Stomach smooth muscle (tissue), 2 donors: ENCODE measurements at regions not wholly inside any gene's neighbourhood (a gene's known extent, or its start where the extent isn't known, plus 50 kb on each side); places are given as distances from the start of the nearest gene placed in this dataset.

Source experiments
- H3K27ac ChIP-seq: one replicate; pipeline ENCODE4 v1.7.0; 2013; ENCODE audit warnings: mild to moderate bottlenecking, low read length, inconsistent platforms
- H3K27me3 ChIP-seq, 2 donors: one replicate each; pipeline ENCODE4 v1.7.0; 2013; ENCODE audit warnings: low read length in 2 of 2; ENCODE audit not compliant: insufficient read depth in 2 of 2, control insufficient read depth in 1 of 2
- H3K36me3 ChIP-seq, 2 donors: one replicate each; pipeline ENCODE4 v1.7.0; 2013; ENCODE audit warnings: low read length in 2 of 2; ENCODE audit not compliant: control insufficient read depth in 2 of 2, insufficient read depth in 2 of 2
- H3K4me1 ChIP-seq: one replicate; pipeline ENCODE4 v1.7.0; 2013; ENCODE audit warnings: low read length; ENCODE audit not compliant: control insufficient read depth, insufficient read depth
- H3K4me3 ChIP-seq, 2 donors: one replicate each; pipeline ENCODE4 v1.7.0; 2013; ENCODE audit warnings: low read length in 2 of 2
- H3K9ac ChIP-seq, 2 donors: one replicate each; pipeline ENCODE4 v1.7.0; 2013; ENCODE audit warnings: low read length in 2 of 2, mild to moderate bottlenecking in 1 of 2
- H3K9me3 ChIP-seq, 2 donors: one replicate each; pipeline ENCODE4 v1.7.0; 2013; ENCODE audit warnings: low read length in 2 of 2; ENCODE audit not compliant: control insufficient read depth in 2 of 2
- donor health status: healthy.
- donor health status: Pancreatic carcinoma.

GRCh38 chr5:101942321-101942882, 353.7 kb downstream of the SLCO4C1 start:
- Histone ChIP-seq H3K4me3 (no peak overlapping the region), H3K9me3 (no peaks in the 10 kb centered on the region), H3K9ac (no peak overlapping the region), H3K36me3 (no peaks in the 10 kb centered on the region), H3K27me3 (no peaks in the 10 kb centered on the region), H3K27ac (no peak overlapping the region), H3K4me1 (no peaks in the 10 kb centered on the region)

- no peaks in the 10 kb centered on the region for H3K27me3 ChIP-seq
- no peak overlapping the region for H3K27ac ChIP-seq
- no peak overlapping the region for H3K4me3 ChIP-seq
- no peak overlapping the region for H3K9ac ChIP-seq
- H3K9me3 ChIP-seq: no peaks in the 10 kb centered on the region
- H3K36me3 ChIP-seq: no peaks in the 10 kb centered on the region
- no peaks in the 10 kb centered on the region for H3K4me1 ChIP-seq
Observed at GRCh38 chr5:101937041-101937440, 359.0 kb downstream of the SLCO4C1 start.

DNA sequence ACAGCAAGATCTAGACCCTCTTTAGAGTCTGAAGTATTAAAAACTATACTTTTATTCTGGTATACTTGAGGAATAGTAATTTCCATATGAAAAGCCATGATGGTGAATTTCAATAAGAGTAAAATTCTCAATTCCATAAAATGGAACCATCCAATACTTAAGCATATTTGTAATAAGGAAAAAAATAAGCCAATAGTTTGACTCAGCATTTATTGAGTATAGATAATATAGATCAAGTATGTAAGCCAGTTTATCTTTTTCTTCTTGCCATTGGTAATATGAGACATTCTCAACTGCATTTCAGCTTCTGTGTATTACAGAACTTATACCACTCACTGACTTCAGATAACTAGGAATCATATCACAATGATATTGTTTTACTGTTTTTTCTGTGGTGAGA, 361.0 kb downstream of the SLCO4C1 start:
- H3K4me3 ChIP-seq: no peak overlapping the region
- no peak overlapping the region for H3K27ac ChIP-seq
- no peaks in the 10 kb centered on the region for H3K36me3 ChIP-seq
- H3K27me3 ChIP-seq: no peaks in the 10 kb centered on the region
- H3K9me3 ChIP-seq: no peaks in the 10 kb centered on the region
- no peak overlapping the region for H3K9ac ChIP-seq
- no peaks in the 10 kb centered on the region for H3K4me1 ChIP-seq

- H3K9me3 ChIP-seq: no peaks in the 10 kb centered on the region
- H3K36me3 ChIP-seq: no peaks in the 10 kb centered on the region
- no peak overlapping the region for H3K27ac ChIP-seq
- no peaks in the 10 kb centered on the region for H3K27me3 ChIP-seq
- no peak overlapping the region for H3K4me3 ChIP-seq
- no peaks in the 10 kb centered on the region for H3K4me1 ChIP-seq
- no peak overlapping the region for H3K9ac ChIP-seq
Observed at GRCh38 chr5:101932599-101932998, 363.5 kb downstream of the SLCO4C1 start.

GRCh38 chr5:101929628-101930027, 366.5 kb downstream of the SLCO4C1 start:
- Histone ChIP-seq H3K4me3 (no peak overlapping the region), H3K27me3 (no peaks in the 10 kb centered on the region), H3K27ac (no peak overlapping the region), H3K9me3 (no peaks in the 10 kb centered on the region), H3K36me3 (no peaks in the 10 kb centered on the region), H3K4me1 (no peaks in the 10 kb centered on the region), H3K9ac (no peak overlapping the region)

- Histone ChIP-seq H3K27me3 (no peaks in the 10 kb centered on the region), H3K4me3 (no peak overlapping the region), H3K4me1 (no peaks in the 10 kb centered on the region), H3K9ac (no peak overlapping the region), H3K36me3 (no peaks in the 10 kb centered on the region), H3K27ac (no peak overlapping the region), H3K9me3 (no peaks in the 10 kb centered on the region)
Observed at GRCh38 chr5:101917166-101917565, 378.9 kb downstream of the SLCO4C1 start.

GRCh38 chr5:101915554-101915953, 380.5 kb downstream of the SLCO4C1 start:
- H3K9me3 ChIP-seq: no peaks in the 10 kb centered on the region
- H3K36me3 ChIP-seq: no peaks in the 10 kb centered on the region
- no peaks in the 10 kb centered on the region for H3K4me1 ChIP-seq
- H3K27ac ChIP-seq: no peak overlapping the region
- H3K4me3 ChIP-seq: no peak overlapping the region
- no peaks in the 10 kb centered on the region for H3K27me3 ChIP-seq
- no peak overlapping the region for H3K9ac ChIP-seq

DNA sequence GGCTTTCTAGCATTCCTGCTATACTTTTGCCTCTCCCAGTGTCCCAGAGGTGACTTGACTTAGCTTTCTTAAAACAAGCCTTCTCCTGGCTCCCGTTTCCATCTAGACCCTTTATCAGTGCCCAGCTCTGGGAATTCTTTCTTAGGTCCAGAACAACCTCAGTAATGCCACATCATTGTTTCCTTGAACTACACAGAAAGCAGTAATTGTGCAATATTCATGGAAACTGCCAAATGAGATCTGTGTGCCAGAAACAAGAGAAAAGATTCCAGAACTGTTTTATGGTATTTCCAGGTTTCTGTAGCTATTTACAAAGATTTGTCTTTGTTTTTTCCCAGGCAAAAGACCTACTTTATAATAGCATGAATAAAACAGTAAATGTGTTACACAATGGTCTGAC, 391.3 kb downstream of the SLCO4C1 start:
- Histone ChIP-seq H3K4me1 (no peaks in the 10 kb centered on the region), H3K27ac (no peak overlapping the region), H3K4me3 (no peak overlapping the region), H3K9ac (no peak overlapping the region), H3K9me3 (no peaks in the 10 kb centered on the region), H3K27me3 (no peaks in the 10 kb centered on the region), H3K36me3 (no peaks in the 10 kb centered on the region)

DNA sequence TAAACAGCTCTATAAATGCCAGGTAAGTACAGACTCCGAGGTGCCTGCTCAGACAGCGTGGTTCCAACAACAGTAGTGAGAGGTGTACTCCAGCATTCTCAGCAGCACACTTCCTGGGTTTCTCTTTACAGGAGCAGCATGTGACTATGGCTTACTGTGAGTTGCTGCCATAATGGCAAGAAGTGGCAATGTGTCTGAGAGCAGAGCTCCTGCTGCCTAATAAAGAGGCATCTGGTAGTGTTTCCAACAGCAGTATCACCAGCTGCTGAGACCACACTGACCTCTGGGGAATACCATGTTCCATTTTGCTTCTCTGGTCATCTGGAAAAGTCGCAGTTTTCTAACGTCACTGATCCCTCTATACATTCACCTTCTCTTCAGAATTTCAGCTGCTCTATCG, 398.2 kb downstream of the SLCO4C1 start:
- H3K4me1 ChIP-seq: no peaks in the 10 kb centered on the region
- no peak overlapping the region for H3K27ac ChIP-seq
- H3K4me3 ChIP-seq: no peak overlapping the region
- H3K9me3 ChIP-seq: no peaks in the 10 kb centered on the region
- H3K36me3 ChIP-seq: no peaks in the 10 kb centered on the region
- no peak overlapping the region for H3K9ac ChIP-seq
- no peaks in the 10 kb centered on the region for H3K27me3 ChIP-seq

DNA sequence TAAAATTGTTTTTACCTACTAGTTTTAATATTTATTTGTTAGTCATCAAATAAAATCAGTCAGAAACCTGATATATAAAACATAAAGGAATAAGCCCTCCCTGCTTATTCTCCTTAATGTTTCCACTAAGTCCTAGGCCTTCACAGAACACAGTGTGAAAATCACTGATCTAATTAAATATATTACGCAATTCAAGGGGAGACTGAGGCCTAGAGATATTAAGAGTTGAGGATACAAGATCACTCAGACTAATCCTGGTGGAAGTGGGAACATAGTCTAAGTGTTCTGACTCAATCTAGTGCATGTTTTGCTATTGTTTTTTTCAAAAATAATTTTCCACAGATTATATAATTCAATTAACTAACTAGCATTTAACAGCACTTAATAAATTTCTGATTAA, 401.1 kb downstream of the SLCO4C1 start:
- no peaks in the 10 kb centered on the region for H3K4me1 ChIP-seq
- no peak overlapping the region for H3K4me3 ChIP-seq
- no peaks in the 10 kb centered on the region for H3K36me3 ChIP-seq
- H3K27ac ChIP-seq: no peak overlapping the region
- no peaks in the 10 kb centered on the region for H3K27me3 ChIP-seq
- H3K9me3 ChIP-seq: no peaks in the 10 kb centered on the region
- H3K9ac ChIP-seq: no peak overlapping the region

GRCh38 chr5:101878190-101878589, 417.9 kb downstream of the SLCO4C1 start:
- no peaks in the 10 kb centered on the region for H3K27me3 ChIP-seq
- no peak overlapping the region for H3K9ac ChIP-seq
- H3K4me1 ChIP-seq: no peaks in the 10 kb centered on the region
- no peaks in the 10 kb centered on the region for H3K9me3 ChIP-seq
- no peak overlapping the region for H3K27ac ChIP-seq
- H3K4me3 ChIP-seq: no peak overlapping the region
- H3K36me3 ChIP-seq: no peaks in the 10 kb centered on the region
